ENCODE measurements at regions not wholly inside any gene's neighbourhood (a gene's known extent, or its start where the extent isn't known, plus 50 kb on each side); places are given as distances from the start of the nearest gene placed in this dataset.

GRCh38 chr4:12963912-12964311 lies 520.2 kb downstream of the RAB28 start:
- no peak for TF ChIP-seq REST (IDR thresholded peaks at IDR 0.05; ENCODE audit: insufficient read depth in 1 of 2, low read depth in 2 of 2, low read length in 2 of 2)

GRCh38 chr4:12963291-12963690 lies 520.8 kb downstream of the RAB28 start:
- TF ChIP-seq SIN3A (IDR thresholded peaks at IDR 0.05; ENCODE audit: borderline replicate concordance, insufficient read depth, low read length), result no peak

- no peak for TF ChIP-seq REST (IDR thresholded peaks at IDR 0.05; ENCODE audit: insufficient read depth in 1 of 2, low read depth in 2 of 2, low read length in 2 of 2)
- TF ChIP-seq POLR2AphosphoS5 (IDR thresholded peaks at IDR 0.05; ENCODE audit: low read depth, low read length), result no peak
- TF ChIP-seq TAF1 (IDR thresholded peaks at IDR 0.05; ENCODE audit: borderline replicate concordance, insufficient read depth, low read length), result no peak
- no peak for TF ChIP-seq FOXP2 (optimal IDR thresholded peaks at IDR 0.05; ENCODE audit: borderline replicate concordance, extremely low read depth, extremely low read length, insufficient read depth)
- TF ChIP-seq SIN3A (IDR thresholded peaks at IDR 0.05; ENCODE audit: borderline replicate concordance, insufficient read depth, low read length), result no peak
Observed at GRCh38 chr4:12961713-12962112, 522.4 kb downstream of the RAB28 start.

- TF ChIP-seq POLR2AphosphoS5 (IDR thresholded peaks at IDR 0.05; ENCODE audit: low read depth, low read length) (no peak), SIN3A (IDR thresholded peaks at IDR 0.05; ENCODE audit: borderline replicate concordance, insufficient read depth, low read length) (no peak), TAF1 (IDR thresholded peaks at IDR 0.05; ENCODE audit: borderline replicate concordance, insufficient read depth, low read length) (no peak), FOXP2 (optimal IDR thresholded peaks at IDR 0.05; ENCODE audit: borderline replicate concordance, extremely low read depth, extremely low read length, insufficient read depth) (no peak), REST (IDR thresholded peaks at IDR 0.05; ENCODE audit: insufficient read depth in 1 of 2, low read depth in 2 of 2, low read length in 2 of 2) (no peak)
Observed at GRCh38 chr4:12958436-12958835, 525.7 kb downstream of the RAB28 start.

- TF ChIP-seq FOXP2 (optimal IDR thresholded peaks at IDR 0.05; ENCODE audit: borderline replicate concordance, extremely low read depth, extremely low read length, insufficient read depth), result no peak
- no peak for TF ChIP-seq POLR2AphosphoS5 (IDR thresholded peaks at IDR 0.05; ENCODE audit: low read depth, low read length)
- TF ChIP-seq TAF1 (IDR thresholded peaks at IDR 0.05; ENCODE audit: borderline replicate concordance, insufficient read depth, low read length), result no peak
- TF ChIP-seq REST (IDR thresholded peaks at IDR 0.05; ENCODE audit: insufficient read depth in 1 of 2, low read depth in 2 of 2, low read length in 2 of 2), result no peak
- no peak for TF ChIP-seq SIN3A (IDR thresholded peaks at IDR 0.05; ENCODE audit: borderline replicate concordance, insufficient read depth, low read length)
Observed at GRCh38 chr4:12957108-12957507, 527.0 kb downstream of the RAB28 start.
